ENCODE measurements at regions not wholly inside any gene's neighbourhood (a gene's known extent, or its start where the extent isn't known, plus 50 kb on each side); places are given as distances from the start of the nearest gene placed in this dataset.
"Not testable (repeated sequence)": the region's sequence is repeated elsewhere in the genome, so short reads cannot be mapped to it uniquely, and the experiment has no call there.

DNA sequence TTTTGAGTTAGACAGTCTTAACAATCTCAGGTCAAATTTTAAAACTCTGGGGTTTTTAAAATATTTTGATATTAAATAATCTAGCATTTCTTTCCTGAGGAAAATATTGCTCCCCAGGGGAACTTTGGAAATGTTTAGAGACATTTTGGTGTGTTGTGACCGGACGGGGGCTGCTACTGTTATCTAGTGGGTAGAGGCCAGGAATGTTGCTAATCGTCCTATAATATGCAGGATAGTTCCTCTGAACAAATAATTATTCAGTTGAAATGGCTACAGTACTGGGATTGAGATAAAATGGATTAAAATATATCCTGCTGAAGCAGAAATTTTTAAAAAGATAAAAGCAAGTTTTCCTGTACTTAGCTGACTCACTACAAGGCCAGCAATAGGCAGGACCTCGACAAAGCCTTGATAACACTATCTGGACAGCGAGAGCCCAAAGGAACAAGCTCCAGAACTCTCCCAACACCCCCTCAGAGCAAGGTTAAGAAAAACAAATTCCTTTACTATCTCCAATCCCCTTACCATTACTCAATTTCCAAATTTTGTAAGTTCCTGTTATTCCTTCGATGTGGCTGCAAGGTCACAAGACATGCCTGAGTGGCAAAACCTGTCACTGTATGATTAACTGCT is 1407.4 kb downstream of the SUCLG1 start:
- DNase-seq (ENCODE audit: low spot score) = no peak

DNA sequence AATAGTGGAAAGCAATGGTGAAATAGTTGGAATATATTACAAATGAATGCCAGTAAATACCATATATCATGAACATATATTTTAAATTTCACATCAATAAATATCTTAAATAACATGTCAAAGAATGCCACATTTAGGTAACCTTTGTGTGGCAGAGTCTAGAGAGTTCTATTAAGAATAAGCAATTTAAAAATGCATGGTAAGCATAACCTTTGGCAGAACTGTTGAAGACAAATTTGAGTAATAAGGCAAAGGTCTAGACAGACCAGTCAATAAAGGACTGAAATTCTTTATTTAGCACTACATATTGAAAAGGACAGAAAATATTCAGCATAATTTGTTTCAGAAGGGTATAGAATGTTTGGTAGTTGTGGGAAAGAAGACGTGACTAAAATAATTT is 1417.0 kb downstream of the SUCLG1 start:
- DNase-seq (ENCODE audit: low spot score) = no peak

DNA sequence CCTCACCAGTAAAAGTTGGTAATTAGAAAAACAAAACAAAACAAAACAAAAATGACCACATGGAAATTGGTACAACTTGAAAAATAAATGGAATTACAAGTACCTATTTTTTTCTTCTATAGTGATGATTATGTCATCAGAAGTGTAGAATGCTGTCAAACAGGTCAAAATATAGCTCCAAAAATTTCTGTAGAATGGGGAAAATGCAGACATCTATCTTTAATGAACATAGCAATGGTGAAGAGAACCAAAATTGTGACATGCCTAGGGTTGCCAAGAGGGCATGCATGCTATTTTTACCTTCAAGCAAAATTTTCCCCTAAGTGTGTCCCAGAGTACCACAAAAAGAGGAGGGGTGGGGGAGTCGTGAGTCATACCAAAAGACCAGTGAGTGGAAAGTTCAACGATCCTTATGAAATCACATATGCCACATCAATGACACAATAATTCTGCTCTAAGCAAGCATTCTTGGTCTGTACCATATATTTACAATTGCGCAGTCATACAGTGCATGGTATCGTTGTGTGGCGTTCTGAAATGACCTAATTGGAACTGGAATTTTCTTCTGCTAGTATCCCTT is 1436.4 kb downstream of the SUCLG1 start:
- no peak for DNase-seq (ENCODE audit: low spot score)

DNA sequence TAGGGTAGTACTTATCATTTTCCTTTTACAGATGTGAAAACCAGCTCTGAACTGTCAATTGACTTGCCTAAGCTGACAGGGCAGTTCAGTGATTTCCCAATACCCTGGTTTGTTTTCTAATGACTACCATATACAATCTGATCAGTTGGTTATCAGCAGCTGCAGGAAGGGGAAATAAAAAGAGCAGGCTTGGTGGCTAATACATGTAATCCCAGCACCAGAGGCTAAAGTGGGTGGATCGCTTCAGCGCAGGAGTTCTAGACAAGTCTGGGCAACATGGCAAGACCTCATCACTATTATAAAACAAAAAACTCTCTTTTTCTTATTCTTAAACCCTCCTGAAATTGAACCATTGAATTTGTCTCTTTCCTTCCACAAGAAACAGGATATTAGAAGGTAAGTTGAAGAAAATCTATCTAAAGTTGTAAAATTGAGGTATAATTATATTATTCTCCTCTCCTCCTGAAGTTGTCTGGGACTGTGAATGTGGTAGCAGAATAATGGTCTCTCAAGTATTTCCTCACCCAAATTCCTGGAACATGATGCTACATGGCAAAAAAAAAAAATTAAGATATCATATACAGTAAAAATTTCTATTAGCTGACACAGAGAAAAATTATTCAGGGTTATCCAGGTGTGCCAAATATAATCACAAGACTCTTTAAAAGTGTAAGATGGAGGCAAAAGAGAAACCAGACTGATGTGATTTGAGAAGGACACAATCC is 1441.6 kb downstream of the SUCLG1 start:
- DNase-seq (ENCODE audit: low spot score) = no peak

DNA sequence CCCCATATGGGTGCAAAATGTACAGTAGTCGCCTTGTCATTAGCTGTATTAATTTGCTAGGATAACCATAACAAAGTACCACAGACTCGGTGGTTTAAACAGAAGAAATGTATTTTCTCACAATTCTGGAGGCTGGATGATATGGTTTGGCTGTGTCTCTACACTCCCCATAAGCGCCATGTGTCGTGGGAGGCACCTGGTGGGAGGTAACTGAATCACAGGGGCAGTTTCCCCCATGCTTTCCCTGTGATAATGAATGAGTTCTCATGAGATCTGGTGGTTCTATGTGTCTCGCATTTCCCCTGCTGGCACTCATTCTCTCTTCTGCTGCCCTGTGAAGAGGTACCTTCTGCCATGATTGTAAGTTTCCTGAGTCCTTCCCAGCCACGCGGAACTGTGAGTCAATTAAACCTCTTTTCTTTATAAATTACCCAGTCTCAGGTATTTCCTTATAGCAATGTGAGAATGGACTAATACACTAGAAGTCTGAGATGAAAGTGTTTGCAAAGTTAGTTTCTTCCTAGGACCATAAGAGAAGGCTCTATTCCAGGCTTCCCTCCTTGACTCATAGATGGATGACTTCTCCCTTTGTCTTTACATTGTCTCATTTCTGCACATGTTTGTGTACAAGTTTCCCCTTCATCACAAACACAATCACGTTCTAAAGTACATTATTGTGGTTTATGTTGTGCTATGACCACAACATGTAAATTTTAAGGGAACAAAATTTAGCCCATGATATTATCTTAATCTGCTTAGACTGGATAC is 1442.6 kb downstream of the SUCLG1 start:
- DNase-seq (ENCODE audit: low spot score) = no peak

DNA sequence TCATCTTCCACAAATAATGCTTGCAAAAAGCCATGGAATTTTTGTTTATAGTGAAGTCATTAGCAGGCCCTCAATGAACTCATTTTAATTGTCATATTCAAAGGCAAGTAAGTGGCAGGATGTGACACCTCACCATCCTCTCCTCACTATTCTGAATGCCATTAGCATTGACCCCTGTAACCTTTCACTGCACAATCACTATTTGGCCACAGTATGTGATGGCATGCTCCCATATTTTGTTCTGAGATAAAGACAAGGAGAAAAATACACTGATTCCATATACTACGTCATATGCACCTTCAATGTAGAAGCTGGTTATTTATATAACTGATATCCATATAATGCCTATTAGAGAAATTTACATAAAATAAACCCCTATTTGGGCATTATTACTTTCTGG is 1443.2 kb downstream of the SUCLG1 start:
- DNase-seq (ENCODE audit: low spot score) = no peak

DNA sequence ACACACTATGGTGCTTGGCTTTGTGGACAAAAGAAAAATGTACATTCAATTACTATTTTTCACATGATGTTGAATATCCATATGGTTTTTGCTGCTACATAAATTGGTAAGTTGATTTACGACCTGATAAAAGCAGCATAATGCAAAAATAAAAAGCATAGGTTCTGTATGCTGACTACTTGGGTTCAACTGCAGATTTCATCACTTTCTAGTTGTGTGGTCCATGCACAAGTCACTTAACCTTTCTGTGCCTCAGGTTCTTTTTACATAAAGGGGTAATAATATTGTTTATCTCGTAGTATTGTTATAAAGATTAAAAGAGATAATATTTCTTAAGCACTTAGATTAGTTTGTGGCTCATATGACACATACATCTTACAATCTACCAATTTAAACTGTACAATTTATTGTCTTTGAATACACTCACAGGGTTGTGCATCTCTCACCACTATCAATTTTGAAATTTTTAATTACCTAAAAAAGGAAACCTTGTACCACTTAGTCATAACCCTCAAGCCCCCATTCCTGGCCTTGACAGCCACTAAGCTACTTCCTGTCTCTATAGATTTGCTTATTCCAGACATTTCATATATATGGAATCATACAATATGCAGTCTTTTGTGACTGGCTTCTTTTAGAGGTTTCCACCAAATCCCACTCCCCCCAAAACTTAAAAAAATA is 1443.9 kb downstream of the SUCLG1 start:
- DNase-seq (ENCODE audit: low spot score) = no peak

DNA sequence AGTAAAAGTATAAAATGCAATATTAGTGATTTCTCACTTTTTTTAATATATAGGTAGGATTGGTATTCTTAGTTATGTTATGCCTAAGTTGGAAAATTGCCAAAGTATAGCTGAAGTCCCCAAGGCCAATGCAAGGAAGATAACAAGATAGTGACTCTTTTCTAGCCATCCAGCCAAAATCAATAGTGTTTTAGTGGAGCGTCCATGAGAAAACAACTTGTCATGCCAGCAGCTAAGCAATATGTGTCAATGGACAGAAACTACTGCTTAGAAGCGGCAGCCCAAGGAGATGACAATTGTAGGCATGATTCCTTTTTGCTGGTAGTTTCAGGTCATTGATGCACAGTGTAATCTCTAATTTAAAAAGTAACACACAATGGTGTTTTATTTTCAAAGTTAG is 1444.6 kb downstream of the SUCLG1 start:
- DNase-seq (ENCODE audit: low spot score) = no peak

DNA sequence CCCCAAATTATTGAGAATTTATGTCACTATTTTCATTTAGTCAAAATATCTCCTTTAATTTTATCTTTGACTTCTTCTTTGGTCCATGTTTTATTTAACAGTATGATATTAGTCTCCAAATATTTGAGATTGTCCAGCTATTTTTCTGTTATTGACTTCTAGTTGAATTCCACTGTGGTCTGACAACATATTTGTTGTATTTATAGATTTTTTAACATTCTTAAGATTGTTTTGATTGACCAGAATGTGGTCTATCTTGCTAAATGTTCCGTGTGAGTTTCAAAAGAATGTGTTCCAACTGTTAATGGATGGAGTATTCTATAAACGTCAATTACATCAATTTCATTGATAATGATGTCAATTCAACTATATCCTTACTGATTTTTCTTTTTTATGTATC is 1452.1 kb downstream of the SUCLG1 start:
- DNase-seq (ENCODE audit: low spot score) = no peak

DNA sequence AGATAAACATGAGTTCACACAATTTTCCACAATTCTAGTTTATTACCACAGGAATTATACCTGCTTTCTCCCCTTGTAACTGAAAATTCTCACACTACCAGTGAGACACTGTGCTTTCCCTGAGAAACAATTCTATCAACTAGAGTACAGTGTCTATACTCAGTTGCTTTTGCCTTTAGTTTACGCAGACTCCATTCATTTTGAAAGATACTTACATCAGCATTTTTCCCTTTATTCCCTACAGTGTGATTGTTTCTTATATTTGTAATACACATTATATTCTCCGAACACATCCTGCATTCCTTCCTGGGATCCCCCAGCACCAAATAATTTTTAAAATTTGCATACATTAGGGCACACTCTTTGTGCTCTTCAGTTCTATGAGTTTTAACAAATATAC is 1455.5 kb downstream of the SUCLG1 start:
- DNase-seq (ENCODE audit: low spot score) = no peak

DNA sequence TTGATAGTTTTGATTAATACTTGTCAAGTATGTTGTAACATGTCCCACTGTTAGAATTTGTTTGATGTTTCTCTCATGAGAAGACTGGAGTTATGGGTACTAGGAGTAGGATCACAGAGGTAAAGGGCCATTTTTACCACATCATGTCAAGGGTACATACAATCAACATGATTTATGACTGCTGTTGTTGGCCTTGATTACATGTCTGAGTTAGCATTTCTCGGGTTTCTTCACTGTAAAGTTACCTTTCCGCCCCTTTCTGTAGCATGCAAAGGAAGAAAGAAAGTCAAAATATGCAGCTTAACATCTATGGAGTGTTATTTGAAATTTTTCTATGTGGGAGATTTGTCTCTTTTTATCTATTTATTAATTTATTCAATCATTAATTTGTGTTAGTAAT is 1456.4 kb downstream of the SUCLG1 start:
- no peak for DNase-seq (ENCODE audit: low spot score)

DNA sequence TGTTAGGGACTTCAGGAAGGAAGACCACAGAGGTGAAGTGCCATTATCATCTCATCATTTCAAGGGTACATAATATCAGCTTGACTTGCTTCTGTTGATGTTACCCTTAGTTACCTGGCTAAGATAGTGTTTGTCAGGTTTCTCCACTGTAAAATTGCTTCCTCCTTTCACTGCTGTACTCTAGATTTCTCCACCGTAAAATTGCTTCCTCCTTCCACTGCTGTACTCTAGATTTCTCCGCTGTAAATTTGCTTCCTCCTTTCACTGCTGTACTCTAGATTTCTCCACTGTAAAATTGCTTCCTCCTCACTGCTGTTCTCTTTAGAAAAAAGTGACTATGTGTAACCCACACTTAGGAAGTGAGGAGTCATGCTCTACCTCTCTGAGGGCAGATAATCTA is 1460.3 kb downstream of the SUCLG1 start:
- DNase-seq (ENCODE audit: low spot score) = no peak

DNA sequence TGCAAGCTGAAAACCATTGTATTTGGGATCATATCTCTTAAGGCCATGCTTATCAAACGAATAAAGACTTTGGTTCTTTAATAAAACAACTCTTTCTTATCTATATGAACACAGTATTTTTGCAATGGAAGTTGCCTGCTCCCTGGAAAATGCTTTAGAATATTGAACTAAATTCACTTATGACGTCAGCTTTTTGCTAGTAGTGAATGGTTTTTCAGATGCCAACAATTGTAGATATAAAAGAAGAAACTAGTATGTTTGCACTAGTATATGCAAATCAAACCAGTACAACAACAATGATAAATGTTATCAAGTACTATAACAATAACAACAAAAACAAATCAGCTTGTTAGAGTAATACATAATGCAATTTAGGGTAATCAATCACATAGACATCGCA is 1462.9 kb downstream of the SUCLG1 start:
- DNase-seq (ENCODE audit: low spot score) = no peak

DNA sequence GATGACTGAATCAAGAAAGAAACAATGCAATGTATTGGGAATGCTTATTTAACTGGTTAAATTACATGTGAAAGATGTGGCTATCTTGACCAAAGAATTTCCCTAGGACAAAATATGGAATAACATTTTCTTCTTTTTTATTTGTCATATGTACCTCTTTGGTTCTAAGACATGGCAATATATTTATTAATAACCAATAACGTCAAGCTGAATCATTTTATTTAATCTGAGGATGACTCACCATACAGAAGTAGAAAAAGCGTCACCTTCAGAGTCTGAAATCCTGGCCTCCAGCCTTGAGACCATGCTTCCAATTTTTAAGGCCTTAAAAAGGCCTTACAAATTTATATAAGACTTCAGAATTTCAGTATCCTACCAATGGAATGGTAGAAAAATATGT is 1464.9 kb downstream of the SUCLG1 start:
- DNase-seq (ENCODE audit: low spot score) = no peak

DNA sequence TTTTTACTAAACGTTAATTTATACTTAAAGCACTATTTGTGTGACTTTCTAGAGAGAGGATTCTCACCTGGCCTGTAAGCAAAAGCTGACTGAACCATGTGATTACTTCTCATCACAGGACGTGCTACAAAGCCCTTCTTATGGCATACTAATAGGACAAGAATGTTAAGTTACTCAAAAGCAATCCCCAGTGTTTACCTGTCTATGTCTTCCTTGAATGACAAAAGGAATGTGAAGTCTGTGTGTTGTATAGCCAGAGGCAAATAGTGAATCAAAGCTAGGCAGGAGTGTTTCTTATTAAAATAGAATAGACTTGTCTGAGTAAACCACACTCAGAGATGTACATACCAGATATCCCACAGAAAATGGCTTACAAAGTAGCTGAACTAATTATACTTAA is 1465.5 kb downstream of the SUCLG1 start:
- DNase-seq (ENCODE audit: low spot score) = no peak

DNA sequence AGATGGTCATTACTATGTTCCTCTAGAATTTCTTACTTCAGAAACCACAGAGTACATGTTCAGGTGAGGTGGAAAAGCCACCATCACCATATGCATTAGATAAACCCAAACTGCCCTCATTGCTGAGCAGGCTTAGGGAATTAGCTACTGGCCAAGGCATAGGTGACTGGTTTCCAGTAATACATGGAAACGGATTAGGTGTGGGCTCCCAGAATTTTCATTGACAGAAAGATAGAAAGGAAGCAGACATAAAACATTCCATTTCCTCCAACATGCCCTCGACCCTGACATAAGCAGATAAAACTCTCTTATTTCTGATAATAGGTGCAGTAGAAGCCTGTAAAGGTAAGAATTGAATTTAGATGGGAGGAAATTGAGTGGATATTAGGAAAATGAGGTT is 1466.1 kb downstream of the SUCLG1 start:
- no peak for DNase-seq (ENCODE audit: low spot score)

DNA sequence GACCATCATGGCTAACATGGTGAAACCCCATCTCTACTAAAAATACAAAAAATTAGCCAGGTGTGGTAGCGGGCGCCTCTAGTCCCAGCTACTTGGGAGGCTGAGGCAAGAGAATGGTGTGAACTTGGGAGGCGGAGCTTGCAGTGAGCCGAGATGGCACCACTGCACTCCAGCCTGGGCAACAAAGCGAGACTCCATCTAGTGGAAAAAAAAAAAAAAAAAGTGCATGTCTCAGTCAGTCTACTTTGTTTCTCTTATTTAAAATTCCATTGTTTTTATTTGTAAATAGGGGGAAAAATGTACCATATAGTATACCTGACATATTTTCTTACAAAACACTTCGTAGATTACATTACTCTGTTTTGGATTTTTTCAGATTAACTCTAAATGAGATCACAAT is 1471.4 kb downstream of the SUCLG1 start:
- not testable (repeated sequence) for DNase-seq (ENCODE audit: low spot score)

DNA sequence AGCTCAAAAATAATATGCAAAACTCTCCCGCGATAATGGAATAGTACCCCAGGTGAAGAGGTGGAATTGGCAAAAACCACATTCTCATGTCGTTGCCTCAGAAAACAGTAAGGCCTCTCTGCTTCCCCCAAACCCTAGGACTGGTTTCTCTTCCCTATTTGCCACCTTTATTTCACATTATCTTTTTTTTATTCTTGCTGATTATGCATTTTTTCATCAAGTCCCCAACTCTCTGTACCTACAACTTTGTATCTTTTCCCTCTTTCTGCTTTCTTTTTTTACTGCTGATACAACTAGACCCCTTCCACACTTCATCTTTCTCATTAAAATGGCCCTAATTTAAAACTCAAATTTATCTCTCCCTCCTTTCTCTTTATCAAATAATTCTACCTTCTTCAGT is 1472.2 kb downstream of the SUCLG1 start:
- no peak for DNase-seq (ENCODE audit: low spot score)

DNA sequence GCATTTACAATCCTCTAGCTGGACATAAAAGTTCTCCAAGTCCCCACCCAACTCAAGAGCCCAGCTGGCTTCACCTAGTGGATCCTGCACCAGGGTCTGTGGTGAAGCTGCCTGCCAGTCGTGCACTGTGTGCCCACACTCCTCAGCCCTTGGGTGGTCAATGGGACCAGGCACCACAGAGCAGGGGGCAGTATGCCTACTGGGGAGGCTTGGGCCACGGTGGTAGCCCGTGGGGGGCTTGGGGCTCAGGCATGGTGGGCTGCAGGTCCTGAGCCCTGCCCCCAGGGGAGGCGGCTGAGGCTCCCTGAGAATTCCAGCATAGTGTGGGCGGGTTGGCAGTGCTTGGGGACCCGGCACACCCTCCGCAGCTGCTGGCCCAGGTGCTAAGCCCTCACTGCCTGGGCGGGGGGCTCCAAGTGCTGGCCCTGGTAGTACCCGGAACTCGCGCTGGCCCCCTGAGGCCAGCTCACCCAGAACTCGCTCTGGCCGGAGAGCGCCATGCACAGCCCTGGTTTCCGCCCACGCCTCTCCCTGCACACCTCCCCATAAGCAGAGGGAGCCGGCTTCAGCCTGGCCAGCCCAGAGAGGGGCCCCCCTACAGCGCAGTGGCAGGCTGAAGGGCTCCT is 1473.4 kb downstream of the SUCLG1 start:
- no peak for DNase-seq (ENCODE audit: low spot score)

DNA sequence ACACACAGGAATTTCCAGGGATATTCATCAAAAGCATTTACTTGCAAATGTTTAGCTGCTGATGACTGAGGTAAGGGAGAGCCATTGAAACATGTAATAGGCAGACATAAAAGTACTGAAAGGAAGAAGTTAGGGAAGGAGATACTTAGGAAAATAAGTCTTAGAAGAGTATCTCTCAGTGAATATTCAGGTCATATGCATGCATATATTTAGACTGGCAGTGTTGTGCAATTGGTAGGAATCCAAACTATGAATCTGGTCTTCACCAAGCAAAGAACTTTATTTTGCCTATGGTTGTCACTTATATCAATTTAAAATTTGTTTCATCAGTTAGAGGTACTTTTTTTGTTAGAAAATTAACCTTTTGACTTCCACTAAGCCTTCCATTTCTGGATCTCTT is 1490.7 kb downstream of the SUCLG1 start:
- DNase-seq (ENCODE audit: low spot score) = no peak

DNA sequence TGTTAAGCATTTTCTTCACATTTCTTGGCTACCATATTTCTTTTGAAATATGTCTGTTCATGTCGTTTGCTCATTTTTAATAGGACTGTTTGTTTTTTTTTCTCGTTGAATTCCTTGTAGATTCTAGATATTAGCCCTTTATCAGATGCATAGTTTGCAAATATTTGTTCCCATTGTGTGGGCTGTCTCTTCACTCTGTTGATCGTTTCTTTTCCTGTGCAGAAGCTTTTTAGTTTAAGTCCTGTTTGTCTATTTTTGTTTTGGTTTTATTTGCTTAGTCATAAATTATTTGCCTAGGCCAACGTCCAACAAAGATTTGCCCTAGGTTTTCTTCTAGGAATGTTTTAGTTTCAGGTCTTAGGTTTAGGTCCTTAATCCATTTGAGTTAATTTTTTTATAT is 1494.7 kb downstream of the SUCLG1 start:
- no peak for DNase-seq (ENCODE audit: low spot score)

DNA sequence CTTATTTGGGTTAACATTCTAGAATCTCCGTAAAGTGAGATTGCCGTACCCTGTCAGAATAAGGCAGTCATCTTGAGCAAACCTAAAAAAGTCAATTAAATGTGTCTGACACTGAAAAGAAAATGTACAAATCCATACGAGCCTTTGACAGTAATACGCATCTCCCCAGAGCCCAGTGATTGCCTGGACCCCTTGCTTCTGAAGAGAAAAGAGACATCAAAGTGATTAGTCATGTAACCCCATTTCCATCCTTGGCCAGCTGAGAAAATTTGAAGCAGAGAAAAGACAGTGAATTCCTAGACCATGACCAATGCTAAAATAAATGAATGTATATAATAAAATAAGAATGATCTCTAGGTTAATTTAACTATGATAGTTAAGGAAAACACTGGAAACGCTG is 1499.4 kb downstream of the SUCLG1 start:
- no peak for DNase-seq (ENCODE audit: low spot score)
